Stimulated activated CD8-positive, alpha-beta memory T cell treated with anti-CD3 and anti-CD28 coated beads, Interleukin-4, amount 100 ng/mL, for 24 hours (primary cell): ENCODE measurements at regions not wholly inside any gene's neighbourhood (a gene's known extent, or its start where the extent isn't known, plus 50 kb on each side); places are given as distances from the start of the nearest gene placed in this dataset.
"Not testable (repeated sequence)": the region's sequence is repeated elsewhere in the genome, so short reads cannot be mapped to it uniquely, and the experiment has no call there.

Experiments used
- DNase-seq: peaks from one replicate; pipeline ENCODE4 v3.0.0-alpha.2; 2020; ENCODE audit warnings: low read depth

GRCh38 chr15:53212785-53213184 is 422.6 kb upstream of the ONECUT1 start:
- DNase-seq, result no peak

GRCh38 chr15:53210653-53211052 is 420.5 kb upstream of the ONECUT1 start:
- DNase-seq, result no peak

DNA sequence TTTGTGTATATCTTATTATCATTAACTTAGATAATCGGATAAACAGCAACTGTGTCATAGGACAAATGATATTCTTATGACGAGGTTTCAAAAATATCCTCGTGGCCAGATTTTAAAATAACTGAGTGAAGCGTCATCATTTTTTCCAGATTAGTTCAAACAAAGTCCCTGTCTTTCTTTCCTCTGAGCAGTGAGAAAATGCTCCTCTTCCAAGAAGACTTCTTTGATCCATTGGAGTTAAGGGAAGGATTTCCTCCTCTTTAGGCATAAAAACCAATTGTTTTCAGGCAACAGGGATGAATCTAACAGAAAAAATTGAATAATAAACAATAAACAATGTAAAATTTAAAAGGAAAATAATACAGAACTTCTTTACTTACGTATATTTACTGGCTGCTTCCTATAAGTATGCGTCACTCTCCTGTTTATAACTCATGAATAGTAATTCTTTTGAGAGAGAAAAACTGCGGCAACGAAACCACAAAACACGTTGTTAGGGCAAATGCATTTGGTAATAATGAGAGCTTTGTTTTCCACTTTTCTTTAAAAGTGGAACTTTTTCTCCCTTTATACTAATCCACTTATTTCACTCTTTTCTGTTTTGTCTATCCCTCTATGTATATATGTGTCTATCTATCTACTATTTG is 419.4 kb upstream of the ONECUT1 start:
- no peak for DNase-seq

- no peak for DNase-seq
These were observed 418.6 kb upstream of the ONECUT1 start for GRCh38 chr15:53208751-53209150.

DNA sequence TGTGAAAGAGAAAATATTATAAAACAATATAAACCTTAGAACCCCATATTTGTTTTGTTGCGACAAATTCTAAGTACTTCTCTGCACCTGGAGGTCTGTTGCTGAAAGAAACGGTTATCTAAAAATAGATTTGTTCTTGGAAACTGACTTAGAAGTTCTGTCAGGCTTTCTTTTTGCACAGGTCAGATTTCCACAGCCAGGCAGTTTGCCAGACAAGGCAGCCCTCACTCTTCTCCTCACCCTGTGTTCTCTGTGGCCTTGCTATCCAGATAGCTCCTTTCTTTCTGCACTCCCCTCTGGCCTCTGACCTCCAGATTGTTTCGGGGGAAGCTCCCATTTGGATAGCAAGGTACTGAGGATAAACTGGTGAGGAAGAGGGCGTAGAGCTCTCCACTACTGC is 413.3 kb upstream of the ONECUT1 start:
- no peak for DNase-seq

GRCh38 chr15:53202876-53203275 is 412.7 kb upstream of the ONECUT1 start:
- no peak for DNase-seq

GRCh38 chr15:53197426-53197839 is 407.3 kb upstream of the ONECUT1 start:
- peak; percentile 3 for DNase-seq

DNA sequence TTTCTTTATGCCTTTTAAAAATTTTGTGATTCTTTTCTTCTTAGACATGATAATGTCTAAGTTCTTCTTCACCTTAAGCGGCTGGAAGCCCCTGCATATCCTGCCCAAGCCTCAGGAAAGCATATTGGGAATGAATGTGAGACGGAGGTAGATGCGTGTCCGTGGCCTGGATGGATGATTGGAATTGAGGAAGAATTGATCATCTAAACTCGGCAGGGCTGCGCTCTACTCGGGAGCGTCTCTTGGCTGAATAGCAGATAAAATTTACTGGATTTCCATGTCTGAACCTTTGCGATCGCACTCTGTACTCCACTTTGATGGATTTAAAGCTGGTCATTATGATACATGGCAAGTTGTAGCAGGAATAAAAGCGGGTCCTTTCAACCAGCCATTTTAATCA is 406.7 kb upstream of the ONECUT1 start:
- DNase-seq, result no peak

- DNase-seq, result no peak
These were observed 406.1 kb upstream of the ONECUT1 start for GRCh38 chr15:53196242-53196641.

DNA sequence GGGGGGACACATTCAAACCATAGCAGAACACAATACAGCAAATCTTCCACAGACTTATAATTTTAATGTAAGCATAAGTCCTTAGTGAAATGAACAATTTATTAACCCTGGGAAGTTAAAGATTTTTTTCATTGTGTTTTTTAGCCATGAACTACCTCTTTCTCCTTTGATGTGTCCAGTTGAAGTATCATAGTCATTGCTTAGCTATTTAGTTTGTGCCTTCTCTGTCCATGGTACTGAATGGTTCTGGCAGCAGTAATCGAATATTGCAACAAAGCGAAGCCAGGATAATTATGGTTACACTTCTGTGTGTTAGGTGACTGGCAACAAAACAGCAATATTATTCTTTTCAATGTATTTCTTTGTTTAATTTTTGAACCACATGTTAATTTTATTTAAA is 403.0 kb upstream of the ONECUT1 start:
- no peak for DNase-seq

GRCh38 chr15:53189860-53190259 is 399.7 kb upstream of the ONECUT1 start:
- DNase-seq, result no peak

- DNase-seq, result not testable (repeated sequence)
These were observed 393.3 kb upstream of the ONECUT1 start for GRCh38 chr15:53183449-53183848.

GRCh38 chr15:53171571-53171970 is 381.4 kb upstream of the ONECUT1 start:
- no peak for DNase-seq

- no peak for DNase-seq
These were observed 376.6 kb upstream of the ONECUT1 start for GRCh38 chr15:53166684-53167201.

GRCh38 chr15:53165988-53166683 is 376.0 kb upstream of the ONECUT1 start:
- DNase-seq, result no peak

- DNase-seq, result no peak
These were observed 370.1 kb upstream of the ONECUT1 start for GRCh38 chr15:53160092-53160704.

DNA sequence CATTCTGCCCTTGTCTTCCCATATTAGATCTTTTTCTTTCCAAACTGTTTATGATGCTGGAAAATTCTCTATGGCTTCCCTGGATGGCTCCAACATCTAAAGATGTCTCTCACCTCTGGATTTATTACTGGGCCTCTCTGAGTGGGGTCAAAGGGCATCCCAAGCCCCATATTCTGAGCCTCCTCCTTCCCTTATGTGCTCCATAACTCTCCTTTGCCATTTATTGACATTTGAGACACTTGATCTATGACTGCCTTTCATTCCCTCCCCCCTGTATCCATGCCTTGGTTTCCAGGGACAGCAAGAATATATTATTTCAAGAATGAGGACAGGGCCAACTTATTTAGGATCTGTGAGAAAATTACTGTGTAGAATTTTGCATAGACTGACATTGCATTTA is 369.3 kb upstream of the ONECUT1 start:
- no peak for DNase-seq

DNA sequence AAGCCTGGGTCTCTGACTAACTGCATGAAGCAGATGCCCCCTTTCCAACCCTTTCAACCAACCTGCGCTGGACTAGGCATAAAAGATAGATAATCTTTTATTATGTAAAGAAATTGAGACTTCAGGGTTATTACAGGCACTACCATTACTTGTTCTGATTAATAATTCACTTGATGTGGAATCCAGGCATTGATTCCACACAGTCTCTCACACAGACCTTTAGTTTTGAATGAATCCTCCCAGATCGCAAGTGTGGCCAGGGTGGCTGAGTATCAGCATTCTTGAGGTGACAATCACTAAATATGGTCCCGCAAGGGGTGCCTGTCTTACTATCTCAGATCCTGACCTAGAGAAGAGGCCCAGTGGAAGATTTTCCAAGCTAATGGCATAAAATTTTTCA is 368.9 kb upstream of the ONECUT1 start:
- DNase-seq, result no peak

DNA sequence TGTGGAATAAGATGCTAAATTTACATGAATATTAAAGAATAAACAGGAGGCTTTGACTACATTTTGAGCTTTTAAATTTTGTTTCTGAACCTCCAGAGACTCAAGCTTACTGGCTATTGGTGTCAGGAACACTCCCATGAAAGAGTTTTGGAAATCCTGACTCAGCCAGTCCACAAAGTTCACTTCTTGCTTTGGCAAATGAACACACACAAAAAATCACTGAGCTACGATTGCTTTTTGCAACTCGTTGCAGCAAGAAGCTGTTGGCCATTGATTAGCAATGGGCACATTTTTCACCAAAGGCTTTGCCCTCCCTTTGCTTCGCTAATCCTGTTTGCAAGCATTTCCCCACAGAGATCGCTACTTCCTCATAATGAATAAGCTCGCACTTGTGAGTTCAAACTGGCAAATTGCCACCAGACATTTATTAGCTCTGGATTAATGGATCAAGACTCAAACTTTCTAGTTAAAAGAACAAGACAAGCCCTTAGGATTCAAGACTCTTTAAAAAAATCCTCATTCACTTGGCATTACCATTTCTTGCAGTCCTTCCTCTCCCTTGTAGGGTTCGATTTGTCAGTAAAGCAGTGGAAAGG is 343.2 kb upstream of the ONECUT1 start:
- DNase-seq, result no peak

DNA sequence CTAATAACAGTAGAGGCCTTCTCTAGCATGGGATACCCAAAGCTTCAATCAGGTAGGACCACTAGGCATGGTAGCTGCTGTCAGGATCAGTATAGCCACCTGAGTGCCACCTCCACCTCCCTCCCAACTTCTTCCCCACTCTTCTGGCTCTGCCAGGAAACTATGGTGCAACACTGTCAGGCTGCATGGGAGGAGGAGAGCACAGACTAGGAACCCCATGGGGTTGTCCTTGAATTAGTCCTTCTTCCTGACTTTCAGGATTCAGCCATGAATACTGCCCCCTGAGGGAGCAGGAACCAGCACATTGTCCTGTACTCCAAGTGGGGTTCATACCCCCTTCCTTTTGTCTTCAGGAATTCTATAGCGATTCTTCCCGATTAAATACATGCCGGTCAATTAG is 340.8 kb upstream of the ONECUT1 start:
- no peak for DNase-seq

DNA sequence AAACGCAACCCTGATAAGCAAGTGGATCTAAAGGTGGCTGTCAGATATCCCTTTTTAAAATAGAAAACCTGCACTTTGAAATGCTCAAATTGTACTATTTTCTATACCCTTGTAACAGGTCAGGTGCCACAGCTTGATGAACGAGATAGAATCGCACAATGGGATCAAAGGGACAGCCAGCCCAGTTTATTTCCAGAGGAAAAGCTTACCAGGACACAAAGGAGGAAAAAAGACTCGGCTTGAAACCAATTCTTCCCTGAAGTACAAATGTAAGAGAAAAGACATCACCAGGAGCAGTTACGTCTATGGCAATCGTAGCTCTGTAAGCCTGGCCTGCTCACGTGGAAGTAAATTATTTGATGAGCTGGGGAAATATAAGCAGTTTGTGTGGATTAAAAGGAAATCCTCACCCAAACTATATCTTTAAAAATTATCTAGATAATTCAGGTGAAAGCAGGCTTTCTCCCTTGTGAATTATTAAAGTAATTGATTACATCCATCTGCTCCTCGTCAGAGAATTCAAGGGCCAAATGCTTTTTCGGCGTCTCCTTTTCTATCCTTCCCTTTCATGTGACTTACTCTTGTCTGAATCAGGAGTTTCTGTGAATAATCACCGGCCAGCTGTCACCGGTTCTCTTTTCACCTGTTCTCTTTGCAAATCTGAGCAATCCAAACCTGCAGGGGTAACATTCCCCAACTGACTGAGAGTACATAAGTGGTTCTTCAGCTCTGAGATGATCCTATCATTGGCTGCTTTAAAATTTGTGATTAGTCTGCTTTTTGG is 339.2 kb upstream of the ONECUT1 start:
- no peak for DNase-seq

DNA sequence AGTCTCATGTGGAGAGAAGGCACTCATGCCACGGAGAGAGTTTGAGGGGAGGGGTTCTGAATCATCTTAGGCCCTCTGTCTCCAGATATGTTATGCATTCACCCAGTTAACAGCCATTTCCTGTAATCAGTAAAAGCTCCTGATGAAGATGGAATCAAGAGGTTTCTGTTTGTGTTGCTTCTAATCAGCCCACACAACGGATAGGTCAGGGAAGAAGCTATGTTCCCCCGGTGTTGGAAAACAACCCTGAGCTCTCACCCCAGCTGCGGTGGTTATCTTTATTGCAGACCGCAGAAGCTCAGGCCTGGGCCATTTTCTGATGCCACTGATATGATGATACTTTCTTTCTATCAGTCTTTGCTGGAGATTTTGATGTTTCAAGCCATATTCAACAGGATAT is 338.5 kb upstream of the ONECUT1 start:
- no peak for DNase-seq
